GM18502 (cell line): ENCODE measurements at regions not wholly inside any gene's neighbourhood (a gene's known extent, or its start where the extent isn't known, plus 50 kb on each side); places are given as distances from the start of the nearest gene placed in this dataset.

Experiments used
- ATAC-seq: cut with Tn5 transposase; IDR thresholded peaks from one replicate; pipeline ENCODE4 v1.9.1; 2021; ENCODE audit warnings: mild to moderate bottlenecking; ENCODE audit not compliant: unreplicated experiment, poor library complexity

GRCh38 chr2:217538719-217539118 is 464.1 kb downstream of the TNS1 start:
- ATAC-seq = no peak

GRCh38 chr2:217535957-217536708 is 466.7 kb downstream of the TNS1 start:
- ATAC-seq = no peak

- ATAC-seq = no peak
Measured at GRCh38 chr2:217530392-217531090, 472.3 kb downstream of the TNS1 start.

GRCh38 chr2:217529271-217529670 is 473.5 kb downstream of the TNS1 start:
- no peak for ATAC-seq

- no peak for ATAC-seq
Measured at GRCh38 chr2:217527590-217528202, 475.1 kb downstream of the TNS1 start.

GRCh38 chr2:217525076-217525475 is 477.7 kb downstream of the TNS1 start:
- no peak for ATAC-seq

GRCh38 chr2:217523286-217523685 is 479.5 kb downstream of the TNS1 start:
- ATAC-seq = no peak

- ATAC-seq = no peak
Measured at GRCh38 chr2:217521820-217522219, 481.0 kb downstream of the TNS1 start.

- no peak for ATAC-seq
Measured at GRCh38 chr2:217520356-217521010, 482.3 kb downstream of the TNS1 start.

- ATAC-seq = no peak
Measured at GRCh38 chr2:217517402-217517801, 485.4 kb downstream of the TNS1 start.

- ATAC-seq = no peak
Measured at GRCh38 chr2:217515615-217516309, 487.0 kb downstream of the TNS1 start.

GRCh38 chr2:217513258-217513657 is 489.5 kb downstream of the TNS1 start:
- no peak for ATAC-seq

- no peak for ATAC-seq
Measured at GRCh38 chr2:217512728-217513127, 490.1 kb downstream of the TNS1 start.

- ATAC-seq = no peak
Measured at GRCh38 chr2:217512259-217512658, 490.5 kb downstream of the TNS1 start.

GRCh38 chr2:217511850-217512249 is 490.9 kb downstream of the TNS1 start:
- no peak for ATAC-seq

GRCh38 chr2:217510771-217511291 is 492.0 kb downstream of the TNS1 start:
- ATAC-seq = peak; percentile 64

- no peak for ATAC-seq
Measured at GRCh38 chr2:217505303-217505702, 497.5 kb downstream of the TNS1 start.

- no peak for ATAC-seq
Measured at GRCh38 chr2:217501887-217502286, 500.9 kb downstream of the TNS1 start.

- ATAC-seq = no peak
Measured at GRCh38 chr2:217497843-217498377, 504.9 kb downstream of the TNS1 start.

- no peak for ATAC-seq
Measured at GRCh38 chr2:217494557-217494956, 508.2 kb downstream of the TNS1 start.
